ENCODE measurements at regions not wholly inside any gene's neighbourhood (a gene's known extent, or its start where the extent isn't known, plus 50 kb on each side); places are given as distances from the start of the nearest gene placed in this dataset.

- H3K27ac ChIP-seq (ENCODE audit: low read length) = no peak overlapping the region
- Mint-ChIP-seq H3K9me3 (peaks cover 0 to 3% of the 10 kb centered on the region in 2 donors), H3K36me3 (no peaks in the 10 kb centered on the region), H3K4me1 (peaks cover 18 to 26% of the 10 kb centered on the region in 2 donors), H3K27me3 (ENCODE audit: low read depth in 2 of 2) (no peaks in the 10 kb centered on the region), H3K27ac (no peak overlapping the region), H3K4me3 (no peak overlapping the region)
- ATAC-seq = no peak
- TF ChIP-seq, protein P1, sequence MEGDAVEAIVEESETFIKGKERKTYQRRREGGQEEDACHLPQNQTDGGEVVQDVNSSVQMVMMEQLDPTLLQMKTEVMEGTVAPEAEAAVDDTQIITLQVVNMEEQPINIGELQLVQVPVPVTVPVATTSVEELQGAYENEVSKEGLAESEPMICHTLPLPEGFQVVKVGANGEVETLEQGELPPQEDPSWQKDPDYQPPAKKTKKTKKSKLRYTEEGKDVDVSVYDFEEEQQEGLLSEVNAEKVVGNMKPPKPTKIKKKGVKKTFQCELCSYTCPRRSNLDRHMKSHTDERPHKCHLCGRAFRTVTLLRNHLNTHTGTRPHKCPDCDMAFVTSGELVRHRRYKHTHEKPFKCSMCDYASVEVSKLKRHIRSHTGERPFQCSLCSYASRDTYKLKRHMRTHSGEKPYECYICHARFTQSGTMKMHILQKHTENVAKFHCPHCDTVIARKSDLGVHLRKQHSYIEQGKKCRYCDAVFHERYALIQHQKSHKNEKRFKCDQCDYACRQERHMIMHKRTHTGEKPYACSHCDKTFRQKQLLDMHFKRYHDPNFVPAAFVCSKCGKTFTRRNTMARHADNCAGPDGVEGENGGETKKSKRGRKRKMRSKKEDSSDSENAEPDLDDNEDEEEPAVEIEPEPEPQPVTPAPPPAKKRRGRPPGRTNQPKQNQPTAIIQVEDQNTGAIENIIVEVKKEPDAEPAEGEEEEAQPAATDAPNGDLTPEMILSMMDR (IDR thresholded peaks at IDR 0.05) = no peak
- intact Hi-C loops (cut with micrococcal nuclease) = no loop called here
- H3K36me3 ChIP-seq (ENCODE audit: control insufficient read depth, insufficient read depth, low read length) = no peaks in the 10 kb centered on the region
- 94% methylated on average over 3 of the region's 3 CpGs for WGBS (ENCODE audit: insufficient coverage)
- peaks cover 6% of the 10 kb centered on the region for H3K9me3 ChIP-seq (ENCODE audit: control insufficient read depth, insufficient read depth, low read length)
- H3K4me1 ChIP-seq (ENCODE audit: control insufficient read depth, insufficient read depth, low read length) = peaks cover 6% of the 10 kb centered on the region
- no peaks in the 10 kb centered on the region for H3K27me3 ChIP-seq (ENCODE audit: control insufficient read depth, insufficient read depth, low read length)
- no peak overlapping the region for H3K4me3 ChIP-seq (ENCODE audit: low read length)
- DNase-seq = no peak
Measured at GRCh38 chr13:88729605-88730004, 1058.4 kb downstream of the SLITRK5 start.

- Histone ChIP-seq H3K27me3 (ENCODE audit: control insufficient read depth, insufficient read depth, low read length) (no peaks in the 10 kb centered on the region), H3K36me3 (ENCODE audit: control insufficient read depth, insufficient read depth, low read length) (no peaks in the 10 kb centered on the region), H3K27ac (ENCODE audit: low read length) (no peak overlapping the region), H3K4me3 (ENCODE audit: low read length) (no peak overlapping the region), H3K4me1 (ENCODE audit: control insufficient read depth, insufficient read depth, low read length) (no peaks in the 10 kb centered on the region), H3K9me3 (ENCODE audit: control insufficient read depth, insufficient read depth, low read length) (no peaks in the 10 kb centered on the region)
- 91% methylated on average over 1 of the region's 2 CpGs for WGBS (ENCODE audit: insufficient coverage)
- no peak overlapping the region for H3K4me3 Mint-ChIP-seq
- H3K4me1 Mint-ChIP-seq = no peaks in the 10 kb centered on the region
- no peaks in the 10 kb centered on the region for H3K27me3 Mint-ChIP-seq (ENCODE audit: low read depth in 2 of 2)
- H3K9me3 Mint-ChIP-seq = no peaks in the 10 kb centered on the region
- no peak for ATAC-seq
- intact Hi-C loops (cut with micrococcal nuclease) = no loop called here
- no peak overlapping the region for H3K27ac Mint-ChIP-seq
- TF ChIP-seq, protein P1 (IDR thresholded peaks at IDR 0.05) = no peak
- no peak for DNase-seq
- H3K36me3 Mint-ChIP-seq = no peaks in the 10 kb centered on the region
Measured at GRCh38 chr13:88736026-88736425, 1064.9 kb downstream of the SLITRK5 start.

DNA sequence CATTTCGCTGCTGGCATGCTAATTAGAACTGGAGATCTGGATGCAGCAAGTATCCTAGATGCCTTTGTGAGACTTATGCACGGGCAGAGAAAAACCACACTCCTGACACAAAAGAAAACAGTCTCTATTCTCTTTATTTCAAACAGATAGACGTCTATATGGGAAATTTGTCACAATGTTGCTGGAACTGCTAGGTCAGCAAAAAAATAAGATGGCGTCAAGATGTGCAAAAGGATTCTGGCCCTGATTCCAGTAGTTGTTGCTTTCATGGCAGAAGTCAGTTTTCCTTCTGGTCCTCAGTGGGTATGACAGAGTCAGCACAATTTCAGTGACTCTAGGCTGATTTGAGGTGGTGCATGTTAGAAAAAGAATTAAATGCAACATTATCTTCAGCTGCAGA lies 1068.0 kb downstream of the SLITRK5 start:
- Mint-ChIP-seq H3K4me3 (no peak overlapping the region), H3K9me3 (no peaks in the 10 kb centered on the region), H3K27ac (no peak overlapping the region), H3K27me3 (ENCODE audit: low read depth in 2 of 2) (no peaks in the 10 kb centered on the region), H3K4me1 (peaks cover 0 to 5% of the 10 kb centered on the region in 2 donors), H3K36me3 (peaks cover 7% of the 10 kb centered on the region)
- no peak for ATAC-seq
- 95% methylated on average over 3 of the region's 4 CpGs for WGBS (ENCODE audit: insufficient coverage)
- Histone ChIP-seq H3K4me3 (ENCODE audit: low read length) (no peak overlapping the region), H3K36me3 (ENCODE audit: control insufficient read depth, insufficient read depth, low read length) (no peaks in the 10 kb centered on the region), H3K9me3 (ENCODE audit: control insufficient read depth, insufficient read depth, low read length) (no peaks in the 10 kb centered on the region), H3K27me3 (ENCODE audit: control insufficient read depth, insufficient read depth, low read length) (no peaks in the 10 kb centered on the region), H3K27ac (ENCODE audit: low read length) (no peak overlapping the region), H3K4me1 (ENCODE audit: control insufficient read depth, insufficient read depth, low read length) (no peaks in the 10 kb centered on the region)
- TF ChIP-seq, protein P1 (IDR thresholded peaks at IDR 0.05) = no peak
- intact Hi-C loops (cut with micrococcal nuclease) = no loop called here
- no peak for DNase-seq

DNA sequence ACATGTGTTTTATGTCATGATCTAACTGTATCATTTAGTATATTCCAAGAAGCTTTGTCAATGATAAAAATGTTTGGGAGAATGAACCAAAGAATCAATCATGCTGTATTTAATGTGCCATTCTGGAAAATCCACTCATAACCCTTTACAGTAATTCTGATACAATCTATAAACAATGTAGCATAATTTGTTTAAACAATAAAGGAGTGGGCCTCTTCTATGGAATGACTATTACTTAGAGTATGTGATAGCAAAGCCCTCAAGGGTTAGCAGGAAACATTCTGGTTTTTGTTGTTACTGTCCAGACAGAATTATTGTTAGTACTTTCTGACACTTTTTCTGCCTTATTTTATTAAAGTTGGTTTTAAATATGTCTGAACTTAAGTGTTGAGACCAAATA lies 1073.1 kb downstream of the SLITRK5 start:
- H3K36me3 ChIP-seq (ENCODE audit: control insufficient read depth, insufficient read depth, low read length) = no peaks in the 10 kb centered on the region
- H3K27me3 Mint-ChIP-seq (ENCODE audit: low read depth in 2 of 2) = no peaks in the 10 kb centered on the region
- intact Hi-C loops (cut with micrococcal nuclease) = no loop called here

More for the DNA sequence above, 1073.1 kb downstream of the SLITRK5 start:
- no peak for ATAC-seq
- Histone ChIP-seq H3K9me3 (ENCODE audit: control insufficient read depth, insufficient read depth, low read length) (no peaks in the 10 kb centered on the region), H3K4me1 (ENCODE audit: control insufficient read depth, insufficient read depth, low read length) (no peaks in the 10 kb centered on the region), H3K4me3 (ENCODE audit: low read length) (no peak overlapping the region), H3K27ac (ENCODE audit: low read length) (no peak overlapping the region), H3K27me3 (ENCODE audit: control insufficient read depth, insufficient read depth, low read length) (no peaks in the 10 kb centered on the region)
- H3K4me1 Mint-ChIP-seq = peaks cover 4 to 9% of the 10 kb centered on the region in 2 donors
- DNase-seq = no peak
- H3K27ac Mint-ChIP-seq = no peak overlapping the region
- no peak overlapping the region for H3K4me3 Mint-ChIP-seq
- H3K36me3 Mint-ChIP-seq = peaks cover 7% of the 10 kb centered on the region
- TF ChIP-seq, protein P1 (IDR thresholded peaks at IDR 0.05) = no peak
- no peaks in the 10 kb centered on the region for H3K9me3 Mint-ChIP-seq
